HepG2 (cell line): ENCODE measurements at regions not wholly inside any gene's neighbourhood (a gene's known extent, or its start where the extent isn't known, plus 50 kb on each side); places are given as distances from the start of the nearest gene placed in this dataset.

Experiments
- ATAC-seq: fragments of 200-7000 bp; cut with Tn5 transposase; 3 replicates; pipeline ENCODE4 v1.9.1; 2020; ENCODE audit warnings: mild to moderate bottlenecking, moderate library complexity
- BruUV-seq: library from RNA; stranded (reverse); fragments of 400-500 nt; replicated peaks from 2 replicates; lab custom pipeline; 2021; lab: Mats Ljungman, UMichigan
- CTCF ChIA-PET: fragments of 300-600 bp; formaldehyde crosslinking; extraction: SDS; loops from one replicate; lab custom pipeline; 2021; ENCODE audit warnings: low total read pairs, inconsistent platforms, low intra/inter-chr PET ratio; lab: Yijun Ruan, JAX
- POLR2A ChIA-PET: fragments of 350-600 bp; sonication (Branson Sonifier 250); formaldehyde crosslinking; loops from one replicate; lab custom pipeline; 2020; ENCODE audit warnings: antibody characterized with exemption, inconsistent platforms; lab: Yijun Ruan, JAX
- DNase-seq: peaks from one replicate; pipeline ENCODE4 v3.0.0-alpha.2; 2015; ENCODE audit warnings: low spot score
- FAIRE-seq: peaks from 3 replicates; lab custom pipeline; 2011; peaks lifted over from hg19 to GRCh38; lab: Jason Lieb, UNC
- H2AFZ ChIP-seq: one replicate; pipeline ENCODE4 v1.6.1; 2011; ENCODE audit warnings: low read length, inconsistent platforms
- H3K27ac ChIP-seq: fragments of 300-600 bp; 3 replicates; pipeline ENCODE4 v1.8.0; 2011; ENCODE audit warnings: mixed run types, mild to moderate bottlenecking, mixed read lengths, low read length, inconsistent platforms; ENCODE audit not compliant: insufficient read depth; ENCODE audit errors: extremely low read length
- H3K27me3 ChIP-seq, 2 experiments: fragments of 200-600 bp in 1 of 2; 2 replicates in 1 of 2; 3 replicates in 1 of 2; pipeline versions ENCODE4 v1.6.0 to v1.8.0; 2011; ENCODE audit warnings: low read length in 2 of 2, mild to moderate bottlenecking in 2 of 2, moderate library complexity in 2 of 2, inconsistent platforms in 1 of 2; ENCODE audit not compliant: insufficient read depth in 2 of 2, control insufficient read depth in 1 of 2
- H3K36me3 ChIP-seq, 2 experiments: fragments of 200-600 bp in 1 of 2; replicated peaks in 1 of 2; 2 replicates in 1 of 2; 3 replicates in 1 of 2; pipeline versions ENCODE4 v1.5.1 to v1.8.0; 2011; ENCODE audit warnings: low read length in 2 of 2, inconsistent platforms in 1 of 2; ENCODE audit not compliant: insufficient read depth in 2 of 2, control insufficient read depth in 1 of 2
- H3K4me1 ChIP-seq: 2 replicates; pipeline ENCODE4 v1.5.1; 2012; ENCODE audit warnings: low read length, inconsistent platforms; ENCODE audit not compliant: insufficient read depth
- H3K4me2 ChIP-seq: 2 replicates; pipeline ENCODE4 v1.6.0; 2011; ENCODE audit warnings: low read depth, low read length, inconsistent platforms
- H3K4me3 ChIP-seq, 3 experiments: fragments of 200-600 bp in 1 of 3; sonication (generic), shearing (Covaris generic) in 1 of 3; replicated peaks in 1 of 3; 2 replicates each; pipeline ENCODE4 v1.5.1; 2011 to 2016; ENCODE audit warnings: low read length in 3 of 3, inconsistent platforms in 2 of 3, low read depth in 2 of 3, mild to moderate bottlenecking in 2 of 3, control low read depth in 1 of 3, mixed read lengths in 1 of 3; ENCODE audit not compliant: insufficient read depth in 1 of 3
- H3K79me2 ChIP-seq: one replicate; pipeline ENCODE4 v1.6.1; 2011; ENCODE audit warnings: low read length, inconsistent platforms; ENCODE audit not compliant: insufficient read depth
- H3K9ac ChIP-seq: 2 replicates; pipeline ENCODE4 v1.6.0; 2011; ENCODE audit warnings: mild to moderate bottlenecking, low read depth, low read length, inconsistent platforms; ENCODE audit not compliant: insufficient read depth
- H3K9me3 ChIP-seq: 2 replicates; pipeline ENCODE4 v1.5.1; 2012; ENCODE audit warnings: mild to moderate bottlenecking, low read length
- H4K20me1 ChIP-seq: 2 replicates; pipeline ENCODE4 v1.6.0; 2011; ENCODE audit warnings: inconsistent platforms, mild to moderate bottlenecking, low read length, moderate library complexity; ENCODE audit not compliant: insufficient read depth
- HHEX ChIP-seq: IDR thresholded peaks from 2 replicates; pipeline ENCODE4 v1.6.1; 2016; ENCODE audit warnings: control low read depth
- HMG20B ChIP-seq: conservative IDR thresholded peaks from 2 replicates; pipeline ENCODE4 v1.6.1; 2016; ENCODE audit warnings: missing genetic modification reagents, missing compliant biosample characterization
- HNF1B ChIP-seq: sonication (generic); formaldehyde crosslinking; IDR thresholded peaks from 2 replicates; pipeline ENCODE4 v1.5.1; 2020; ENCODE audit warnings: mild to moderate bottlenecking, moderate library complexity, missing genetic modification reagents
- MED1 ChIP-seq: sonication (generic); formaldehyde crosslinking; IDR thresholded peaks from 2 replicates; pipeline ENCODE4 v1.4.0; 2020; ENCODE audit warnings: missing genetic modification reagents
- NRL ChIP-seq: sonication (generic); formaldehyde crosslinking; IDR thresholded peaks from 2 replicates; pipeline ENCODE4 v1.5.0; 2020; ENCODE audit warnings: missing genetic modification reagents, mild to moderate bottlenecking, moderate library complexity, borderline replicate concordance
- SNRNP70 ChIP-seq: fragments of 200-400 bp; formaldehyde crosslinking; IDR thresholded peaks from 2 replicates; pipeline ENCODE4 v1.6.1; 2017; ENCODE audit warnings: mild to moderate bottlenecking, low read depth, low read length, moderate library complexity
- SP2 ChIP-seq: sonication (generic); formaldehyde crosslinking; IDR thresholded peaks from 2 replicates; pipeline ENCODE4 v1.5.1; 2020; ENCODE audit warnings: mild to moderate bottlenecking, missing genetic modification reagents
- ZNF292 ChIP-seq: sonication (generic); formaldehyde crosslinking; IDR thresholded peaks from 2 replicates; pipeline ENCODE4 v1.8.1; 2022; ENCODE audit warnings: mild to moderate bottlenecking, low read depth, missing genetic modification reagents, borderline replicate concordance
- ZNF775 ChIP-seq: sonication (generic); formaldehyde crosslinking; IDR thresholded peaks from 2 replicates; pipeline ENCODE4 v1.4.0; 2020; ENCODE audit warnings: missing genetic modification reagents, mild to moderate bottlenecking, moderate library complexity, borderline replicate concordance
- WGBS: methylation state at CpG from one replicate; pipeline ENCODE4 v1.1.6; 2017; ENCODE audit warnings: low lambda C conversion rate; 5-methylcytosine and 5-hydroxymethylcytosine counted together
- in situ Hi-C: cut with HindIII; loops from 2 replicates; pipeline ENCODE4 v1.10.0; 2017; ENCODE audit warnings: low pct_unique_long_range_greater_than_20kb; ENCODE audit not compliant: extremely low pct_ligation_motif_present
- intact Hi-C: fragments of 100-400 bp; cut with micrococcal nuclease; formaldehyde crosslinking; loops from one replicate; pipeline ENCODE4 v1.10.0; 2022; ENCODE audit not compliant: unreplicated experiment
- TF ChIP-seq, protein P1 (sequence below): sonication (generic); formaldehyde crosslinking; IDR thresholded peaks from 2 replicates; pipeline ENCODE4 v1.5.0; 2020; ENCODE audit warnings: mild to moderate bottlenecking, missing genetic modification reagents

GRCh38 chr11:128298271-128298670 lies 289.1 kb downstream of the ETS1 start:
- BruUV-seq = no TSS peak
- Histone ChIP-seq H3K4me2 (no peak overlapping the region), H3K79me2 (no peaks in the 10 kb centered on the region), H3K9ac (no peak overlapping the region), H3K4me1 (no peaks in the 10 kb centered on the region), H2AFZ (no peak overlapping the region)
- FAIRE-seq = no peak
- ATAC-seq = no peak
- CTCF ChIA-PET = no interaction called here
- in situ Hi-C loops = no loop called here
- TF ChIP-seq SNRNP70 (no peak), ZNF292 (CRISPR knock-in tag) (no peak), ZNF775 (no peak), HNF1B (no peak), MED1 (CRISPR knock-in tag) (no peak), SP2 (CRISPR knock-in tag) (no peak), HMG20B (no peak), NRL (CRISPR knock-in tag) (no peak), HHEX (no peak)
- TF ChIP-seq, protein P1, sequence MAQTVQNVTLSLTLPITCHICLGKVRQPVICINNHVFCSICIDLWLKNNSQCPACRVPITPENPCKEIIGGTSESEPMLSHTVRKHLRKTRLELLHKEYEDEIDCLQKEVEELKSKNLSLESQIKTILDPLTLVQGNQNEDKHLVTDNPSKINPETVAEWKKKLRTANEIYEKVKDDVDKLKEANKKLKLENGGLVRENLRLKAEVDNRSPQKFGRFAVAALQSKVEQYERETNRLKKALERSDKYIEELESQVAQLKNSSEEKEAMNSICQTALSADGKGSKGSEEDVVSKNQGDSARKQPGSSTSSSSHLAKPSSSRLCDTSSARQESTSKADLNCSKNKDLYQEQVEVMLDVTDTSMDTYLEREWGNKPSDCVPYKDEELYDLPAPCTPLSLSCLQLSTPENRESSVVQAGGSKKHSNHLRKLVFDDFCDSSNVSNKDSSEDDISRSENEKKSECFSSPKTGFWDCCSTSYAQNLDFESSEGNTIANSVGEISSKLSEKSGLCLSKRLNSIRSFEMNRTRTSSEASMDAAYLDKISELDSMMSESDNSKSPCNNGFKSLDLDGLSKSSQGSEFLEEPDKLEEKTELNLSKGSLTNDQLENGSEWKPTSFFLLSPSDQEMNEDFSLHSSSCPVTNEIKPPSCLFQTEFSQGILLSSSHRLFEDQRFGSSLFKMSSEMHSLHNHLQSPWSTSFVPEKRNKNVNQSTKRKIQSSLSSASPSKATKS = no peak
- TF ChIP-seq, all 625 proteins: peak for 0
- Histone ChIP-seq H3K36me3 (no peaks in the 10 kb centered on the region), H3K27ac (no peak overlapping the region), H4K20me1 (no peaks in the 10 kb centered on the region), H3K27me3 (peaks cover 0 to 3% of the 10 kb centered on the region in 2 experiments; a peak in 1 of 5 replicates), H3K9me3 (no peaks in the 10 kb centered on the region), H3K4me3 (no peak overlapping the region)
- WGBS = 0% methylated on average over 2 of the region's 2 CpGs
- DNase-seq = no peak
- POLR2A ChIA-PET = no interaction called here
- intact Hi-C loops = no loop called here
